GM13977 (cell line): ENCODE measurements at regions not wholly inside any gene's neighbourhood (a gene's known extent, or its start where the extent isn't known, plus 50 kb on each side); places are given as distances from the start of the nearest gene placed in this dataset.
"Not testable (repeated sequence)": the region's sequence is repeated elsewhere in the genome, so short reads cannot be mapped to it uniquely, and the experiment has no call there.

ENCODE experiments used
- DNase-seq: peaks from one replicate; pipeline ENCODE4 v3.0.0; 2012; ENCODE audit warnings: low spot score
- in situ Hi-C: fragments of 300-500 bp; cut with MboI; formaldehyde crosslinking; loops from one replicate; pipeline ENCODE4 v1.12.0; 2022; ENCODE audit warnings: low sequenced_read_pairs, low pct_unique_long_range_greater_than_20kb, mixed read lengths, inconsistent platforms; ENCODE audit not compliant: unreplicated experiment
- TF ChIP-seq, protein P1 (sequence below): IDR thresholded peaks from 2 replicates; pipeline ENCODE4 v1.5.1; 2012; ENCODE audit warnings: mild to moderate bottlenecking, control low read depth; ENCODE audit not compliant: insufficient read depth; ENCODE audit errors: extremely low read depth, missing control alignments

DNA sequence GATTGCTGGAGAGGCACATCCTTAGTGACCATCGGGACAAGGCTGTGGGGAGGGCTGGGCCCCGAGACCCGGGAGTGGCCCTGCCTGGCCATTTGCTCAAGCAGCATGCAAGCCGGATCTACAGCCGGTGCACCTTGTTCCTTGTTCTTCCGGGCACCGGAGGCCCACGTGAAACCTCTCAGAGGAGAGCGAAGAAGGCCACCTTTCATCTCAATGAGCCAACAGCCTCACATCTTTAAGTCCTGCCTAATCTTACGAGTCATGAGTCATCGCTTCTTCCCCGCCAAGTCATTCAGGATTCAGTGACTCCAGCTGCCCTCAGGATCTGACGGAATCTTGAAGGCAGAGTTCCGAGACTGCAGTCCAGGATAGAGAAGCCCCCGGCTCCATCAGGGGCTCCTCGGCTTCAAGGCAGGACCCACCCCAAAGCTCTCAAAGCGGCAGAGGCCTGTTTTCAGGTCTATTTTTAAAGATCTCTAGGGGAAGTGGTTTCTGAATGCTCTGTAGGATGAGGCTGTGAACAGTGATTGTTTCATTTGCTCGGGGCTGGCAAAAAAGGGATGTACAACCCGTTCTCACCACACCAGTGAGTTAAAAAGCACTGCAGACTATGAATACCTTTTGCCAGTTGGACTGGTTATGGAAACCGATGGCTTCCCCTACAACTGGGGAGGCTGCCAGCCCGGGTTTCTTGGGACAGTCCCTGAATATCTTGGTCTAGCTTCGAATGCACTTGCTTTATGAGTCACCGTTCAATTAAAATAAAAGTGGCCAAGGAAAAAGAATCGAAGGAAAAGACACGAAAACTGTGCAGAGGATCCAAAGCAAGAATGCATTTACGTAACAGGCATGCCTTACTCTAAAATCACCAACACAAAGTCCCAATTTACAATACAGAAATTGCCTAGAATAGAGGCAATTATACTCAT is 57.2 kb upstream of the ECHDC3 start:
- peak; percentile 74 for DNase-seq
- TF ChIP-seq, protein P1, sequence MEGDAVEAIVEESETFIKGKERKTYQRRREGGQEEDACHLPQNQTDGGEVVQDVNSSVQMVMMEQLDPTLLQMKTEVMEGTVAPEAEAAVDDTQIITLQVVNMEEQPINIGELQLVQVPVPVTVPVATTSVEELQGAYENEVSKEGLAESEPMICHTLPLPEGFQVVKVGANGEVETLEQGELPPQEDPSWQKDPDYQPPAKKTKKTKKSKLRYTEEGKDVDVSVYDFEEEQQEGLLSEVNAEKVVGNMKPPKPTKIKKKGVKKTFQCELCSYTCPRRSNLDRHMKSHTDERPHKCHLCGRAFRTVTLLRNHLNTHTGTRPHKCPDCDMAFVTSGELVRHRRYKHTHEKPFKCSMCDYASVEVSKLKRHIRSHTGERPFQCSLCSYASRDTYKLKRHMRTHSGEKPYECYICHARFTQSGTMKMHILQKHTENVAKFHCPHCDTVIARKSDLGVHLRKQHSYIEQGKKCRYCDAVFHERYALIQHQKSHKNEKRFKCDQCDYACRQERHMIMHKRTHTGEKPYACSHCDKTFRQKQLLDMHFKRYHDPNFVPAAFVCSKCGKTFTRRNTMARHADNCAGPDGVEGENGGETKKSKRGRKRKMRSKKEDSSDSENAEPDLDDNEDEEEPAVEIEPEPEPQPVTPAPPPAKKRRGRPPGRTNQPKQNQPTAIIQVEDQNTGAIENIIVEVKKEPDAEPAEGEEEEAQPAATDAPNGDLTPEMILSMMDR: no peak
- in situ Hi-C loops: no loop called here

DNA sequence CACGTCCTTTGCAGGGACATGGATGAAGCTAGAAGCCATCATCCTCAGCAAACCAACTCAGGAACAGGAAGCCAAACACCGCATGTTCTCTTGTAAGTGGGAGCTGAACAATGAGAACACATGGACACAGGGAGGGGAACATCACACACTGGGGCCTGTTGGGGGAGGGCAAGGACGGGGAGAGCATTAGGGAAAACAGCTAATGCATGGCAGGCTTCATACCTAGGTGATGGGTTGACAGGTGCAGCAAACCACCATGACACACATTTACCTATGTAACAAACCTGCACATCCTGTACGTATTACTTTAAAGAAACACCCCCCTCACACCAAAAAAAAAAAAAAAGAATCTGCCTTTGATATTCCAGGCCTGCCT is 57.9 kb upstream of the ECHDC3 start:
- DNase-seq, in situ Hi-C loops: not testable (repeated sequence)

DNA sequence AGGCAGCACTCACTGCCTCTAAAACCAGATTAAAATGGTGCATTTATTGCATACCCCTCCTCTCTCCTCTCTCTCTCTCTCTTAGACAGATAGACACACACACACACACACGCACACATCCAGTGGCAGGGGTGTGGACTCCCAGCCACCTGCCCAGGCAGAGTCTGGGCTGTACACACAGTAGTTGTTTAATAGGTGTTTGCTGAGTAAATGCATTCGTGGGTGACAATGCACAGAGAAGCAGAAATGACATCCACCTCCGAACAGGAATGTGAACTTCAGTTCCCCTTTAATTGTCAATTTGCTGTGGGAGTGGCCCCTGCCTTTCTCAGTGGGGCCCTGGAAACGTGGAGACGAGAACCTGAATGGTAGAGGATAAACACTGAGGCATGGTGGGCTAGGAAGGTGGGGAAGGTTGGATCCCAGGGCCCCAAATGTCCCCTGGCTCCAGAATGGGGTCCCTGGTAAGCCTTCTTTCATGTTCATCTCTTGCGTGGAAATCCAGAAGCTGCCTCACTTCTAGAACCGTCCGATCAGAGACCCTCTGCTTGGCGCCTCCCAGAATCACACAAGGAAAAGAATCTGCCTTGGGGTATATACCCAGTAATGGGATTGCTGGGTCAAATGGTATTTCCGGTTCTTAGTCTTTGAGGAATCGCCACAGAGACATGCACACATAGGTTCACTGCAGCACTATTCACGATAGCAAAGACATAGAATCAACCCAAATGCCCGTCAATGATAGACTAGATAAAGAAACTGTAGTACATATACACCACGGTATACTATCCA is 58.5 kb upstream of the ECHDC3 start:
- DNase-seq: no peak
- TF ChIP-seq, protein P1: no peak
- in situ Hi-C loops: no loop called here

DNA sequence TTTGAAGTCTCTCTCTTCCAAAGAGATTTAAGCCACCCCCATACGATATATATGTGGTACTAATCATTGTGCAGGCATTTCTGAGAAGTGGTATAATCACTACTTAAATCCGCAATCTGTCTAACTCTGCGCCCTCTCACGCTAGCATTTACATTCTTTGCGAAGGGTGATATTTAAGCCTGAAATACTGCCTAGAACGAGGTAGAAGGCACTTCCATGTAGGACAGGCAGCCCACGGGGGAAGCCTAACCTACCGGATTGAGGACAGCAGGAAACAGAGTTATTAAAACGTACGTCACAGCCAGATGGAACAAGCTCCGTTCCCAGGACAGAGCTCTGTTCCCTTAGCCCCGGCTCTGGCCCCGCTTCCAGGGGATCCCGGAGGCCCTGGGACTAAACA is 59.3 kb upstream of the ECHDC3 start:
- TF ChIP-seq, protein P1: no peak
- no peak for DNase-seq
- in situ Hi-C loops: no loop called here

DNA sequence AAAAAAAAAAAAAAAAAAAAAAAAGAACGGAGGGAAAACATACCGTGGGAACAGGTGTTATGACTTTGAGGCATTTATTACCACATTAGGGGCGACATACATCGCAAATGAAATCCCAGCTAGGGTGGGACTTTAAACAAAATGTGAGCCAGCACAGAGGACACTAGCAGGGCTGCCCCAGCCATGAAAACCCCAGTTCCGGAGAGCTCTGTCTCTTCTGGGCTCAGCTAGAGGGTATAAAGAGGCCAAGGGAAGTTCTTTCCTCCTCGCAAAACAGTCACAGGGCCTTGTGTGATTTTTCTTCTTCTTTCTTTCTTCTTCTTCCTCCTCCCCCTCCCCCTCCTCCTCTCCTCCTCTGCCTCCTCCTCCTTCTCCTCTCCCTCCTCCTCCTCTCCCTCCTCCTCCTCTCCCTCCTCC is 59.9 kb upstream of the ECHDC3 start:
- DNase-seq: no peak
- TF ChIP-seq, protein P1: no peak
- in situ Hi-C loops: no loop called here

DNA sequence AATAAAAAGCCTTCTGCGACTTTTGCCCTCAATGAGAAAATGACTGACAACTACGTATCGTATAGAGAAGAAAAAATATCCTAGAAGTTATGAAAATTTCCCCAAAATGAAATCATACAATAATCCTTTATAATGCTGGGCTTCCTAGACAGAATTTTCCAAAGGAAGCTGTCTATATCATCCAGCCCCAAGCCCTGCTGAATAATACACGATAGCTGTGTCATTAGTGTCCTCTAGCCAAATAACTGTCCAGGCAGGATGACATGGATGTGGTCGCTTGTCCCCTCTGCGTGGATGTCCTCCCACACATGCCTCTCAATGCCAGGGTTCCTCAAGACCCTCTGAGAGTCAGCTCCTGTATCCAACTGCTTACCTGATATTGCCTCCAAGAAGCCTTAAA is 61.7 kb upstream of the ECHDC3 start:
- TF ChIP-seq, protein P1: no peak
- in situ Hi-C loops: no loop called here
- DNase-seq: no peak

DNA sequence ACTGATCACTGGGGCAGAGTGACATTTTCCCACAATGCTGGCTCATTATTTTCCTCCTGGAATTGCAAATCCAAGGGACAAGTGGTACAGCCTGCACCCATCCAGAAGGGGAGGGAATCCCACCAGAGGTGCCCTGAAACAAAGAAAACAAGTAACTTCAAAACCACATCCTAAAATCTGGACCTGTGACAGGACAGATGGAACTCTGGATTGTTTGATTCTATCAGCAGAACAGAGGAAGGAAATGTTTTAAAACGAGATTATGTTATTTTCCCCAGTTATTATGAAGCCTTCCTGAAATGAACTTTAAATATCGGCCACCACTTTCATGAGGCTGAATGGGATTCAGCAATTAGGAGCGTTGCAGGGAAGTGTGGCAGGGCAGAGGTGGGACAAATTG is 62.2 kb upstream of the ECHDC3 start:
- in situ Hi-C loops: no loop called here
- TF ChIP-seq, protein P1: no peak
- DNase-seq: no peak
